HG03045 (cell line): ENCODE measurements at regions not wholly inside any gene's neighbourhood (a gene's known extent, or its start where the extent isn't known, plus 50 kb on each side); places are given as distances from the start of the nearest gene placed in this dataset.
"Not testable (repeated sequence)": the region's sequence is repeated elsewhere in the genome, so short reads cannot be mapped to it uniquely, and the experiment has no call there.

Experiments
- ATAC-seq: cut with Tn5 transposase; IDR thresholded peaks from one replicate; pipeline ENCODE4 v1.9.1; 2021; ENCODE audit warnings: mild to moderate bottlenecking, moderate library complexity; ENCODE audit not compliant: unreplicated experiment

DNA sequence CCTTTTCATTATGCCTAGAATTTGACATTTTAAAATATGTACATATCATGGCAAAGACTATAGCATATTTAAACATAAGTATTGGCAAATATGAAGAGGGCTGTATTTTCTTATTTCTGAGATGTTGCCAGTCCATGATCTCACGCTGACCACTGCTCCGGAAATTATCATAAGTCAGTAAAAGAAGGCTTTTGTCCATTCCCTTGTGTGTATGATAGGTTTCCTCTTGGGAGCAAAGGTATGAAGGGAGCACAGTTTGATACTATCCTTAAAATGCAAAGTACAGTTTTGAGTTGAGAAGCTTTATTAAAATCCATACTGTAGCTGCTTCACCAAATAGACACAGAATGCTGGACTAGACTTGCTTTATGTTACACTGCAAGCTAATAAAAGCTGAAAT lies 52.6 kb upstream of the AGA start:
- ATAC-seq = no peak

DNA sequence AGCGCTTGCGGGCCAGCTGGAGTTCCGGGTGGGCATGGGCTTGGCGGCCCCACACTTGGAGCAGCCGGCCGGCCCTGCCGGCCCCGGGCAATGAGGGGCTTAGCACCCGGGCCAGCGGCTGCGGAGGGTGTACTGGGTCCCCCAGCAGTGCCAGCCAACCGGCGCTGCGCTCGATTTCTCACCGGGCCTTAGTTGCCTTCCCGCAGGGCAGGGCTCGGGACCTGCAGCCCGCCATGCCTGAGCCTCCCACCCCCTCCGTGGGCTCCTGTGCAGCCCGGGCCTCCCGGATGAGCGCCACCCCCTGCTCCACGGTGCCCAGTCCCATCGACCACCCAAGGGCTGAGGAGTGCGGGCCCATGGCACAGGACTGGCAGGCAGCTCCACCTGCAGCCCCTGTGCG lies 53.4 kb upstream of the AGA start:
- not testable (repeated sequence) for ATAC-seq

GRCh38 chr4:177499537-177499936 lies 57.3 kb upstream of the AGA start:
- no peak for ATAC-seq

- ATAC-seq = no peak
Measured at GRCh38 chr4:177505171-177505615, 63.0 kb upstream of the AGA start.

- no peak for ATAC-seq
Measured at GRCh38 chr4:177508662-177509061, 66.4 kb upstream of the AGA start.

DNA sequence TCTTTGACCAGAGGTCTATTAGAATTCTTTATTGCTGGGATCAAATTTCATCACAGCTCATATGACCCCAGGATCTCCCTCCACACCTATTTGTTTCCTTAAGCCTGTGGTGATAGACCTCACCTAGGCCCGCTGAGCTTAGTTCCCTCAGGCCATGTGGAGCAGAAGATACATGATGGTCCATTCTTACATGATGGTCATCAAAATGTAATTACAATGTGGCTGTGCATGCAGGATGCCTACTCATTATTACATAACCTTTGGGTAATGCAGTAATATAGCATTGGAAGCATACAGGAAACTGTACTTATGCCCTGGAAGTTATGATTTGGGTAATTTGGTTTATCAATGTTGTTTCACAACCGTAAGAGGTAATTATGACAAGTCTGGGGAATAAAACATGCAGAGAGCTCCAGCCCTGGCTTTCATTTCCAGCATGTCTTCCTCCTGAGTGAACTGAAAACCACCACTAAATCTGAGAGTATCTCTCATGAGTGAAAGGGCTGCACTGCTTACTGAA lies 67.0 kb upstream of the AGA start:
- no peak for ATAC-seq

GRCh38 chr4:177511611-177512010 lies 69.4 kb upstream of the AGA start:
- ATAC-seq = no peak

DNA sequence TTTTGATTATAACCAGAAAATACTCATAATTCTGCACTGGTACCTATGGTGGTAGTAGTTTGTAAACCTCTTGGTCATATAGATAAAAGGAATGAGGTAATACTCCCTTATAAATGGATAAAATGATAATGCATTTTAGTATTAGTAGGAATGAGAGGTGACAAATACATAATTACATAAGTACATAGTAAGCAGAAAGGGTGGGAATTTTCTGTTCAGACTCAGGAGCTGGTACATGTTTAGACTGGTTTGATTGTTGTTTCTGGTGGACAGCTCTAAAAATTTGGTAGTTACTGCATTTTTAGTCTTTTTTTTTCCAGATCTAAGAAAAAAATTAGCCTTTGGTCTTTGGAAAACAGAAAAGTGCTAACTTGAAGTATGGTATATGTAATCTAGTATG lies 70.4 kb upstream of the AGA start:
- no peak for ATAC-seq

DNA sequence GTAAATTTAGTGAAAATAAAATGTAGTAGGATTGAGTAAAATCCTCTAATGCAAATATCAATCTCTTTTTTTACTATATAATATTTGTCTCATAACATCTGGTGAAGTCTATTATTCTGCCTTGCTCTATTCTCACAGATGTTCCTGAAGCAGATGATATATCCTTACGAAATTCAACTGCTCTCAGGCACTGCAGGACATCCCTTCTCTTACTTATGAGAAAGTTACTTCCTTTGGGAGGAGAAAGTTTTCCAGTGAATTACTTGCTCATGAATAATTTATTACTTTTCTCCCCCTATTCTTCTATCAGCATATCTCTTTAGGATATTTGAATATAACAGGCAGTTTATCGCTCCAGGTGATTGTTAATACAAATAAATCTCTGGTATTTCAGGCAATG lies 75.6 kb upstream of the AGA start:
- no peak for ATAC-seq

DNA sequence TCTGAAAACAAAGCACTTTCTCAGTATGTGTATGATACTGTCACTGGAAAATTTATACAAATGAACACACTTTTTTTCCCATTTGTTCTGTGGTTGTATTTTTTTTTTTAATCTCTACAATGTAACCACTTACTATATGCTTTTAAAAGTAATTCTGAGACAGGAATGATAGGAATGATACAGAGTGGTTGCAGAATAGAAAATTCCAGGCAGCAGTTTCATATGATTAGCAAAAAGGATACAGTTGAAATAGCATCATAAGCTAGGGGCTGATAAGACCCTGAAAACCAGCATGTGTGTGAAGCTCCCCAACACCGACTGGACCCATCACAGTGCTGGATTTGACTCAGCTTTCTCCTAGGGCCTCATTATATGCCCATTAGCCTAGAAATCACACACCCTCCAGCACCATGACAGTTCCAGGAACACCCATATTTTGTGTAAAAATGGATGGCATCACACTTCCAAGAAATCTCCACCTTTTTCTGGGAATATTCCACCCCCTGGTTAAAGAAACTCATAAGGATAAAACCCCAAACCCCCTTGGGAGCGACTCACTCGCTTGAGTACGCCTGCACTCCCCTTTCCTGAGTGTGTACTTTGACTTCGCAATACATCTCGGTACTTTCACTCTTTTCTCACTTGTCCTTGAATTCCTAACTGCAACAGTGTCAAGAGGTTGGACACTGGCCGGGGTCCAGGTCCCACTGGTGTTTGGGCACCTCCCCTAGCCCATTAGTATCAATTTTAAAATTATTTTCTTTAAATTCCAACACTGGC lies 77.4 kb upstream of the AGA start:
- ATAC-seq = no peak

- ATAC-seq = no peak
Measured at GRCh38 chr4:177528620-177529019, 86.4 kb upstream of the AGA start.

DNA sequence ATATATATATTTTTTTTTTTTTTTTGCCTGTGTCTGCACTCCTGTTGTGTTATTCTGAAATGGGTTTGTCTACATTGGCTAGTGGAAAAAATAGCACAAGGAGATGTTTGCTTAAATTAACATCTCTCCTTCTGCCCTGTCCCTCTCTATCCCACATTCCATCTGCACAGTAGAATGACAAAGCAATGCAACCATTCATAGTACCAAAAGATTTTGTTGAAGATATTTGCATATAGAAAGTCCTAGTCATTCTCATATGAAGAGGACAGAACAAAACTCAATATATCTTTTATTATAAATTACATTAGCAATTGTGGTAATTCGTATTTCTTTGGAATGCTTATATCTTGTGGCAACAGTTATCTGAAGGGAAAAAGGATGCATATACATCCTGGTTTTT lies 88.3 kb upstream of the AGA start:
- no peak for ATAC-seq

DNA sequence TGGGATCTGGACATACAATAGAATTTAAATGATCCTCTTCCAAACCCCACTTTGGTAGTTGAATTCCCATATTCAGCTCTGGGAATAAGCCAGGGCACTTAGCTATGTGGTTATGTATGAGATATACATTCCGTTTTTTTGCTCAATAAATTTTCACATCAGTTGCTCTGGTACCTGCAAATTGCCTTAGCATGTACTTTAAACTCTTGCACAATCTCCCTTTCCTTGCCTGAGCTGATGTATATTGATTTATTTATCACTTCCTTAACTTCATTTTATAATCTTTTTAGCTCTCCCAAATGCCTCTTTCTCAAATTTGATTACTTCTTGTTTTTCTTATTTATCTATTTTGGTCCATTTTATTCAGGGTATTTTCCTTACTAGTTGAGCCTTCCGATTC lies 90.1 kb upstream of the AGA start:
- ATAC-seq = no peak

DNA sequence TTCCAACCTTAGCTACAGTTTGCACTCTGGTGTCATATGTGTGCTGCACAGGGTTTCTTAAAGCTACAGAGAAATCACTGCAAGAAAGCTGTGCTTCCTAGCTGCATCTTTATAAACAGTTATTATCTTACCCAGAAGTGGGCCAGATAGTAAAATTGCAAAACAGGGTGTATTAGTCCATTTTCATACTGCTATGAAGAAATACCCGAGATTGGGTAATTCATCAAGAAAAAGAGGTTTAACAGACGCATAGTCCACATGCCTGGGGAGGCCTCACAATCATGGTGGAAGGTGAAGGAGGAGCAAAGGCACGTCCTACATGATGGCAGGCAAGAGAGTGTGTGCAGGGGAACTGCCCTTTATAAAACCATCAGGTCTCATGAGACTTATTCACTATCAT lies 92.6 kb upstream of the AGA start:
- ATAC-seq = not testable (repeated sequence)

DNA sequence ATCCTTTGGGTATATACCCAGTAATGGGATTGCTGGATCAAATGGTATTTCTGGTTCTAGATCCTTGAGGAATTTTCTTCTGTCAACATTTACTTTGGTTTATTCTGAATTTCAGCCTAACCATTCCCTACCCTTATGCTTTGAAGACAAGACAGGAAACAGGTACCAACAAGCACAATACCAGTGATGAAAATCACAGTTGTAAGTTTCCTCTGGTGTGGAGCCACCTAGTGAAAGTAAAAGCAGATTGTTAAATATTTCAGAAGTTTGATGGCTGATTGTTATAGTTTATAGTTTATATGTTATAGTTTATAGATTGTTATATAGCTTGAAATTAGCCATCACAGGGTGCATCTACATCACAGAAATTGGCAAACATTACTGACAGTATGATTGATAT lies 104.5 kb upstream of the AGA start:
- no peak for ATAC-seq

- no peak for ATAC-seq
Measured at GRCh38 chr4:177547985-177548384, 105.7 kb upstream of the AGA start.

DNA sequence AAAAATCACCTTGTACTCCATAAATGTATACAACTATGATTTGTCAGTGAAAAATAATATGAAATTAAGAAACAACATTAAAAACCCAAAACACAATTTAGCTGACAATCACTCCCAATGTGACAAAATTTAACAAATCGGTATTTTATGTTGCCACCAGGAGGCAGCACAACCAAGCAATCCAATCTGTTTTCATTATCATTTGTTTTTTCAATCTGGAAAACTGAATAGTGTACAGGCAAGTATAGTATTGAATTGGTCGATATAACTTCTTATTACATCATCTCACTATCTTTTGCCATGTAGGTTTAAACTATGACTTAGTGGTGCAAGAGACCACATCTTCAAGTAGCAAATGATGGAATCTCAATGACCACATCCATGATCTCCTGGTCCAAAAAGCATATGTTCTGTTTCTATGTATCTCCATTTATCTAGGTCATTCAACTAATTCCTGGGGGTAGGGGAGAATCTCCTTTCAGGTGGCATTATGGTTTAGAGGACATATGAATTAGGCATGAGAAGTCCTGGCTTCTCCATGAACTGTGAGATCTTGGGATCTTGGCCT lies 112.9 kb upstream of the AGA start:
- ATAC-seq = no peak

GRCh38 chr4:177557416-177557815 lies 115.2 kb upstream of the AGA start:
- no peak for ATAC-seq

- ATAC-seq = no peak
Measured at GRCh38 chr4:177558995-177559394, 116.8 kb upstream of the AGA start.

- ATAC-seq = no peak
Measured at GRCh38 chr4:177562163-177562562, 119.9 kb upstream of the AGA start.

GRCh38 chr4:177562859-177563258 lies 120.6 kb upstream of the AGA start:
- no peak for ATAC-seq

DNA sequence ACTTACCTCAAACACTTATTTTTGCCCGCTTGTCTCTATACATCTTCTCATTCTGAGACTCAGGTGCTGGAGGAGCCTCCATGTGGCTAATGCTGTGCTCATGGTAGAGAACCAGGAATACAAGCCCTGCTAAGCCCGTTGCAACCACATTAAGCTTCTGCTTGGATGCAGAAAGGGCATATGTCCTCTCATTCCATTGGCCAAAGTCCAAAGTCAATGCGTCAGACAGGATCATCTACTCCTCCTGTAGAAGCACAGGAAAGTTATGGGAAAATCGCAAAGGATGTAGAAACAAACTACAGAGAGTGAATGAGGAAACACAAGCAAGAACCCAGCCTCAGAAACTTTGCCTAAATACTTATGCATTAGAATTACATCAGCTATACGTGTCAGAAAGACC lies 124.5 kb upstream of the AGA start:
- no peak for ATAC-seq

DNA sequence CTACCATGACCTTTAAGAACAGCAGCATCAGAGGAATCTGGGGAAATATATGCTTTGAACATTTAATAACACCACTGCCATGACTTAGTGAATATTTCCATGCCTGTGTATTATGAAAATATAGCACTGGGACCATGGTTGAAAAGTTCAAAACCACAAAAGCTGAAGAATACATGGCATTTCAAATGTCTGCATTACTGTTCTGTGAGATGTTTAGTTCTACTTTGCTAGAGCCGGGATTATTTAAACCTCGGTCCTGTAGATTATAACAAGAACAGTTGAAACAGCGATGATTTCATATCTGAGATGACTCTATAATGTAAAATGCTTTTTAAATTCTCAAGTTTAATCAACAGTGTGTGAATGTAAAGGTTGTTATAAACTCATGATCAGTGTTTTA lies 126.7 kb upstream of the AGA start:
- no peak for ATAC-seq
